ENCODE measurements at regions not wholly inside any gene's neighbourhood (a gene's known extent, or its start where the extent isn't known, plus 50 kb on each side); places are given as distances from the start of the nearest gene placed in this dataset.
"Not testable (repeated sequence)": the region's sequence is repeated elsewhere in the genome, so short reads cannot be mapped to it uniquely, and the experiment has no call there.

DNA sequence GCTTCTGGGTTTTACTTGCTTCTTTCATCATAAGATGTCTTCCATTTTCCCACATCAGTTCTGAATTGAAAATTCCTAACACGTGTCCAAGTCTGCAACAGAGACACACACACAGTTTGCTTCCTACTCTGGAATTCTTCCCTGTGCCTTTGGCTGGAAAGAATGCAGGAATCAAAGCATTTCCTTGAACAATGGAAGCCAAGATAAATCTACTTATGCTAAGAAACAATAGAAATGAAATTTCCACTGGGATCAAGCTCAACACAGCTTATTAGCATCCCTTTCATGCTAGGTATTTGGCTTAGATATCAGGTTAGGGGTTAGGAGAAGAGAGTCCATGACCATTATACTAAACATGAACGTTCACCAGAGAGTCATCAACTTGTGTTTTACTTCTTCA is 101.1 kb upstream of the SCAF8 start:
- DNase-seq (ENCODE audit: low read depth in 2 of 2): no peak

DNA sequence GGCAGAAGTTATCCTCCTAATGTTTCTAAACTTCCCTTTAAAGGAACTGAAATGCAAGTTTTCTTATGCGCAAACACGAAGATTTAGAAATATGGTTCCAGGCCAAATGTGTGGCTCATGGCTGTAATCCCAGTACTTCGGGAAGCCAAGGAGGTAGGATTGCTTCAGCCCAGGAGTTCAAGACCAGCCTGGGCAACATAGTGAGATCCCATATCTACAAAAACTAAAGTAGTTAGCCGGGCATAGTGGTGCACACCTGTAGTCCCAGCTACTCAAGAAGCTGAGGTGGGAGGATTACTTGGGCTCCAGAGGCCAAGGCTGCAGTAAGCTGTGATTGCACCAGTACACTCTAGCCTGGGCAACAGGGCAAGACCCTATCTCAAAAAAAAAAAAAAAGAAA is 95.8 kb upstream of the SCAF8 start:
- DNase-seq (ENCODE audit: low read depth in 2 of 2): no peak

DNA sequence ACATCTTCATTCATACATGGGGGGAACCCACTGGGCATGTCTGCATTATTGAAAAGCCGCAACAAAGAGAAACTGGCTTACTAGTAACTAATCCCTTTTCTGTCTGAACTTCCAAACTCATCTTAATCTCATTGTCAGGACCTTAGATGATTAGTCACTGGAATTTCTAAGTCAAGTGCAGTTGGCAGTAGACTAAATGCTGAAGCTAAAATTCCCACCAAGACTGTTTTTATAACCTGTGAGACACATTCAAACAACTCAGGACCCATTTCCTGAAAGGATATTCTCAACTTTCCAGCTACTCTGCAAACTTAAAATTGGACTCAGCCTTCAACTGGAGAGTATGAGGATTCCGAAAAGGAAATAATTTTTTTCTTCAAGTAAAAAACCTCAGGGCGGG is 94.8 kb upstream of the SCAF8 start:
- DNase-seq (ENCODE audit: low read depth in 2 of 2): no peak

DNA sequence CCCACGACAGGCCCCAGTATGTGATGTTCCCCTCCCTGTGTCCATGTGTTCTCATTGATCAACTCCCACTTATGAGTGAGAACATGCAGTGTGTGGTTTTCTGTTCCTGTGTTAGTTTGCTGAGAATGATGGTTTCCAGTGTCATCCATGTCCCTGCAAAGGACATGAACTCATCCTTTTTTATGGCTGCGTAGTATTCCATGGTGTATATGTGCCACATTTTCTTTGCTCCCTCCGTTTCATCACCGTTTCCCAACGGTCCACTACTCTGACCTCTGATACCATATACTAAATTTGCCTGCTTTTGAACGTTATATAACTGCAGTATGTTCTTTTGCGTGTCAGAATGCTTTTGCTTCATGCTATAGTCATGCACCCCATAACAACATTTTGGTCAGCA is 94.0 kb upstream of the SCAF8 start:
- not testable (repeated sequence) for DNase-seq (ENCODE audit: low read depth in 2 of 2)

DNA sequence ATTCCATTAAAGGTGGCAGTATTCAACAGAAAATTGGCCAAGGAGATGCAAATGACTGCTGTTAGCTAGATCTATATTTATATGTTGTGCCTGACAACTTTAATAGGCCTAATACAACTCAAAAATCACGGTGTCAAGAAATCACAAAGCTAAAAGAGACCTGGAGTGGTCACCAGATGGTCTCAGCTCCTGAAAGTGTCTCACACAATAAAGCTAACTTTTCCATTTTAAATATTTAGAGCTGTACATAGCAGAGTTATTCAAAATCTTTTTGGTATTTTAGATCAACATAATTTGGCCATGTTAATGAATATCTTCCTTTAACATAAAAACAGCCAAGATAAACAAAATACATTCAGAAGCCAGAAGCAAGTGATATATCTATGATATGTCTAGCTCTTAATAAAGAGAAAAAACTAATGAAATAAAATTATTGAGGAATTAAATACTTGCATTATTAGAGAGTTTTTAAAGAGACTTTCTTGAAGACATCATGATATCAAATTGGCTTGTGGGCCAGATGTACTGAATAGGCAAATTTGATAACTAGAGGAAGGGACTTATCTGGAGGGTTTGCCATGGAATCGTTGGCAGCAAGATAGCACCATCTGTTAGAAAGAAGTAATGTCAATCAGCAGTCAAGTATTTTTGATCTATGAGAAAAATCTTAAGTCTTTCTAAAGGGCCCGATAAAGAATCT is 84.9 kb upstream of the SCAF8 start:
- no peak for DNase-seq (ENCODE audit: low read depth in 2 of 2)

DNA sequence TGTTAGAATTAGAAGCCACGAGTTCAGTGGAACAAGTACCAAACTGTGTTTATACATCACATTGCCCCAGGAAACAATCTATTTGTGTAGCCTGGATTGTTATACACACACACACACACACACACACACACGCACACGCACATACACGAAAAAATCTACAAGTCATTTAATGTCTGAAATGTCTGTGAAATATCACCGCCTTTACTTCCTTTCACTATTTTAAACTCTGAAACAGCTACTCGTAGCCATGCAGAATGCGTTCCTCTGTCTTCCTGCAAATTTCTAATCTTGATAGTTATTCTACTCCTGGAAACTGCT is 84.4 kb upstream of the SCAF8 start:
- no peak for DNase-seq (ENCODE audit: low read depth in 2 of 2)

DNA sequence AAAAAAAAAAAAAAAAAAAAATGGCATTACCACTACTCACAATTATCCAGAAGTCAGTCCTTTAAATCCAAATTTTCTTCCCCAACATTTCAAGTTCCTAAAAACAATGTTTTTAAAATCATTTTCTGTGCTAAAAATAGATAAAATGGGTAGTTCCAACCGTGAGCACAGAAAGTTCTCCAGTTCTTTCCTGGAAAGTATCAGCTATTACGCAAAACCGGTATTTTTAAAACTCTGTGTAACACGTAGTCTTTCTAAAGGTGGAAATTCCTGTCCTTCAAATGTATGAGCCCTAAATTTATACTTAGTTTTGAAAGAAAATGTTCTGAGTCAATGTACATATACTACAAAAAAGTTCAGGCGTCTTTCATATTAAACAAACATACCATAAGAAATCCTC is 83.5 kb upstream of the SCAF8 start:
- DNase-seq (ENCODE audit: low read depth in 2 of 2): no peak

DNA sequence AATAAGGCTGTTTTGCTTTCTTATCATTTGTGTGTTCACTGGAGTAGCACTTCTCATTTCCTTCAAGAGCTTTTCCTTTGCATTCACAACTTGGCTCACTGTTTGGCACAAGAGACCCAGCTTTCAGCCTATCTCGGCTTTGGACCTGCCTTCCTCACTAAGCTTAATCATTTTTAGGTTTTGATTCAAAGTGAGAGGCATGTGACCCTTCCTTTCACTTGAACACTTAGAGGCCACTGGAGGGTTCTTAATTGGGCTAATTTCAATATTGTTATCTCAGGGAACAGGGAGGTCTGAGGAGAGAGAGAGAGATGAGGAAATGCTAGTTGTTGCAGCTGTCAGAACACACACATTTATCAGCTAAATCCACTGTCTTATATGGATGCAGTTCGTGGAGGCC is 82.9 kb upstream of the SCAF8 start:
- DNase-seq (ENCODE audit: low read depth in 2 of 2): no peak

DNA sequence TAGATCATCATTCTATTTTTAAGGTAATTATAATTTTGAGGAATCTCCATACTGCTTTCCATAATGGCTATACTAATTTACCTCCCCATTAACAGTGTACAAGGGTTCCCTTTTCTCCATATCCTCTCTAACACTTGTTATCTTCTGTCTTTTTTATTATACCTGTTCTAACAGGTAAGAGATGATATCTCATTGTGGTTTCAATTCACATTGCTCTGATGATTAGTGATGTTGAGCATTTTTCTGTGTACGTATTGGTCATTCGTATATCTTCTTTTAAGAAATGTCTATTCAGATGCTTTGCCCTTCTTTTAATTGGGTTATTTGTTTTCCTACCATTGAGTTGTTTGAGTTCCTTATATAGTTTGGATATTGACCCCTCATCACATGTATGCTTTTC is 81.6 kb upstream of the SCAF8 start:
- no peak for DNase-seq (ENCODE audit: low read depth in 2 of 2)

DNA sequence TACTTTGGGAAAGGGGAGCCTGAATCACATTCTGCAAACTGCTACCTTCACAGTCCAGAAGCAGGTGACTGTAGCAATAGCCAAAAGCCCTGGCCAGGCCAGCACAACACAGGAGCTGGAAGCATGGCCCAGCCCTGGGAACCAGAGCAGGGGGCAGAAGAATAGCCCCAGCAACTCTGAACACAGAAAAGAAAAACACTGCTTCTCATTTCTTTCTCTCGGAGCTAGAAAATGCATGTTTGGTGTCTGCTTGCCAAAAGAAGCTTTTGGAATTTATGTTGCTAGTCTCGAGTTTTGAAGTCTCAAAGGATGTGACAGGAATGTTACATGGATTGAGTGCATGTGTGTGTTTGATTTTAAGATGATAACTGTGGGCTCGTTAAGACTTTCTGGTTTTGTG is 79.8 kb upstream of the SCAF8 start:
- DNase-seq (ENCODE audit: low read depth in 2 of 2): no peak

DNA sequence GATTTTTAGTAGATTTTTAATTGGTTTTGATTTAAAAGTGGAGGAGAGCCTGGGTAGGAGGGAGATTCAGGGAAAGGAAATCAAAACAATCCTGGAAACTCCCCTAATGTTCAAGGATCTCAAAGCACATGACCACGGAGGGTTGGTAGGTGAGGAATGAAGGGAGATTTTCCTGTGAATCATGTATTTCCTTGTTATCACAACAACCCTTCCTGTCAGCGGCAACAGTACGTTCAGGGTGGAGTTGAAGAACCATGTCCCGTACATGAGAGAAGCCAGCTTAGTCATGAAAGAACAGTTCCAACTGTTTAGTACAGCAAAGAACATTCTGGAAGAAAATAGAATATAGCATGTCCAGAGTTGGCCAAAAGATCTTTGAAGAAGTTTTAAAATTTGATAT is 79.4 kb upstream of the SCAF8 start:
- DNase-seq (ENCODE audit: low read depth in 2 of 2): no peak

DNA sequence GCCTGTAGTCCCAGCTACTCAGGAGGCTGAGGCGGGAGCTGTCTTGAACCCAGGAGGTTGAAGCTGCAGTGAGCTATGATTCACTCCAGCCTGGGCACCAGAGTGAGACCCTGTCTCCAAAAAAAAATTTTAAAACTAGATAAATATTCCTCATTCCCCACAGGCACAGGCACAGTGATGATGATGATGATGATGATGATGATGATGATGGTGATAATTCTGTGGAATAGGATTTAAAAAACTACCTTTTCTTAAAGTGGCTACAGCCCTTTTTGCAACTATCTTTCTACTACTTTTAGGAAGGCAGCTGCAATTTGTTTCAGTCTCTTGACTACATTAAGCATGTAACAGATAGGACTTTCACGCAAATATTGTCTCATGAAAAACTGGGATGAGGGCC is 76.6 kb upstream of the SCAF8 start:
- no peak for DNase-seq (ENCODE audit: low read depth in 2 of 2)

DNA sequence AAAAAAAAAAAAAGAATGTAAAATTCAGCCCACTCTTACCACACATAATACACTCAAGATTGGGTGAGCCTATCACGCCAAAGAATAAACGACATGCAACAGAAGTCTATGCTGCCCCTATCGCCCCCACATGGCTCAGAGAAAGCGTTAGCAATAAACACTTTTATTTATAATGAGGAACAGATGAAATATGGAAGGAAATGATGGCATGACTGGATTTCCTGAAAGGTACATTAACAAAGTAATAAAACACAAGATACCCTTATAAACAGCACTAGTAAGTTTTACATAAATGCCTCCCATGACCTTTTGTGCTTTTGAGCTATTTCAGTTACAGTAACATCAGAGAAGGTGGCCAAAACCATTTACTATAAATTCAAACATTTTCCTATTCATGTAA is 71.4 kb upstream of the SCAF8 start:
- no peak for DNase-seq (ENCODE audit: low read depth in 2 of 2)

DNA sequence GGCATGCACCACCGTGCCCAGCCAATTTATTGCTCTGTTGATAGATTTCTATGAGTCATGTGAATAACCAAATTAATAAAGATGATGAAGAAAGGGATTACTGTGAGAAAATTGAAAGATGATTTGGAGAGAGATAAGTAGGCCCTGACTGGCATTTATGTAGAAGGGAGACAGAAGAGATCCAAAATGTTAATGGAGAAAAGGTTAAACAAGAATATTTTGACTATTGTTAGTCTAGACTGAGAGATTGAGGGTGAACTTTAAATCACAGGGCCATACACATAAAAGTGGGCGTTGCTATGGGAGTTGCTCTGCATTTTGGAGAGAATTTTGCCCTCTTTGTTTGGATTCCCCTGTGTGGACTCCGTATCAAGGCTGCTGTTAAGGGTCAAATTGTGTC is 68.9 kb upstream of the SCAF8 start:
- no peak for DNase-seq (ENCODE audit: low read depth in 2 of 2)

DNA sequence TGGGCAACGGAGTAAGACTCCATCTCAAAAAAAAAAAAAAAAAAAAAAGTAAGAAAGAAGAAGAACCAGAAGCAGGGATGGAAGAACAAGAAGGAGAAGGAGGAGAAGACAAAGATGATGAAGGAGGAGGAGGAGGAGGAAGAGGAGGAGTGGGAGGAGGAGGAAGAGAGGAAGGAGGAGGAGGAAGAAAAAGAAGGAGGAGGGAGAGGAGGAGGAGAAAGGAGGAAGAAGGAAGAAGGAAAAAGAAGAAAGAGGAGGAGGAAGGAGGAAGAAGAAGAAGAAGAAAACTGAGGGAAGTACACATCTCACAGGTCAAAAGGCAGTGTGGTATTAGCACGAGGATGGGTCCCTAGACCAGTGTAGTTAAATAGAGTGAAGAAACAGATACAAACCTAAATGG is 65.1 kb upstream of the SCAF8 start:
- DNase-seq (ENCODE audit: low read depth in 2 of 2): no peak

DNA sequence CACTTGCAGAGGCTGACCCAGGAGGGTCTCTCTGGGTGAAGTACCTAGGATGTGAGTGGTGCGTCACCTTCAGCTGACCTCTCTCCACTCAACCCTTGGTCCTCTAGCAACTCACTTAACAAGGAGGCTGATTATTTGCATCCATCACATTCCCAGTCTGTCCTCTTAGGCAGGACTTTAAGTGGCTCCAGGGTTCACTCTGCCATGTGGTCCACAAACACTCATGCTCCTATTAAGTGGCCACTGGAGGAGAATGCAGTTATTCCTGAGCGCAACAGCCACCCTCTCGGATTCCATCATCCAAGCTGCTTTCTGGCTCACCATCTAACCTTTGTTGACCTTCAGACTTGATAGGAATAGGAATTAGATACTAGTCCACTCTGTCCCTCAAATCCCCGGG is 61.1 kb upstream of the SCAF8 start:
- DNase-seq (ENCODE audit: low read depth in 2 of 2): no peak

DNA sequence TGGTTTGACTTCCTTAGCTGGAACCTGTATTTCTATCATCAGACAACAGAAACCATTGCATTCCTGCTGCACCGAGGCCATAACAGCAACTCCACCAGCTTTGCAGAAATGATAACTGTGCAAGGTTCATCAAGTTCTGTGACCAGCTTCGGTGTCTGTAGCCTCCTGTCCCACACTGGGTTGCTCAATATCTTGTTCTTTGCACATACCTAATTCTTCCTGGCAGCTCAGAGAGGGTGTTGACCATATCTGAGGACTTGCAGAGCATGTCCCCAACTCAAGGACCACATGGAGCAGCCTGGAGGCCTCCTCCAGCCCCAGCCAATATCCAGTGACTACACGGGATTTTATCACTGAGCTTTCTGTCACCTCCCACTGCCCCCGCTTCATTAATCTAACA is 59.3 kb upstream of the SCAF8 start:
- no peak for DNase-seq (ENCODE audit: low read depth in 2 of 2)

DNA sequence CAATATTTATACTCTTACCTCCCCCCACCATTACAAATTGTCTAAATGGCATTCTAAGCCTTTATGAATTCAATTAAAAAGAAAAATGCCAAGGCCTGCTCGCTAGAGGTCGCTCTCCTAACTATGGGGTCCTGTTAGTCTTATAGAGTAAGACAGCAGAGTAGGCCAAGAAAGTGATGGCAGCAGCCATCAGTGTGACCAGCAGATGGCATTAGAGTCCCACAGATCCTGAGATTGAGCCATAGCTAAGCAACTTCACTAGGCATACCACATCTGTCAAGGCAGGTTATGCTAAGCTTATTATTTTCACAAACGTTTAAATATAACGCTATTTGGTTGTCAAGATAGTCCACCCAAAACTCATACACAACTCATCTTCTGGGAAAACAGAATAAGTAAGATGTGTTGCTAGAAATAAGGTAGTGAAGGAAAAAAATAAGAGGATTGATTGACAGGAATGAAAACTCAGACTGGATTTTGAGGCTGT is 57.6 kb upstream of the SCAF8 start:
- peak; percentile 73 to 83 for DNase-seq (ENCODE audit: low read depth in 2 of 2)

DNA sequence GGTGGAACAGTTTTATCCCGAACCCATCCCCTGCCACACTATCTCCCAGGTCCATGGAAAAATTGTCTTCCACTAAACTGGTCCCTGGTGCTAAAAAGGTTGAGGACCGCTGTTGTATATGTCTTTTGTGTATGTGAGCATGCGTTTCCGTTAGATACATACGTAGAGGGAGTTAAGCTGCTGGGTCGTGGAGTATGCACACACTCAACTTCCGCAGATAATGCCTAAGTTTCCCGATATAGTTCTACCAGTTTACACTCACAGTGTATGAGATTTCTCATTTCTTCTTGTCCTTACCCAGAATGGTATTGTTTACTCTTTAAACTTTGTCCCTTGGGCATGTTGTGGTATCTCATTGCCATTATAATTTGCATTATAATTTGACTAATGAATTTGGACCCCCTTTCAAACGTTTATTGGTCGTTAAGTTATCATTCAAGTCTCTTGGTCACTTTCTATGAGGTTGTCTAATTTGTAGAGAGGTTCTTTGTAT is 50.5 kb upstream of the SCAF8 start:
- DNase-seq (ENCODE audit: low read depth in 2 of 2): no peak

Measured in stimulated activated CD4-positive, alpha-beta T cell treated with anti-CD3 and anti-CD28 coated beads, Interleukin-4, amount 100 ng/mL, for 48 hours (primary cell).